Erythroblast (primary cell): ENCODE measurements at regions not wholly inside any gene's neighbourhood (a gene's known extent, or its start where the extent isn't known, plus 50 kb on each side); places are given as distances from the start of the nearest gene placed in this dataset.

Source experiments
- GATA1 ChIP-seq: IDR thresholded peaks from 2 replicates; pipeline ENCODE4 v1.6.1; 2011; ENCODE audit warnings: low read depth, mild to moderate bottlenecking, control low read depth, low read length, moderate library complexity
- POLR2A ChIP-seq: IDR thresholded peaks from 2 replicates; pipeline ENCODE4 v1.6.1; 2011; ENCODE audit warnings: mild to moderate bottlenecking, low read length

DNA sequence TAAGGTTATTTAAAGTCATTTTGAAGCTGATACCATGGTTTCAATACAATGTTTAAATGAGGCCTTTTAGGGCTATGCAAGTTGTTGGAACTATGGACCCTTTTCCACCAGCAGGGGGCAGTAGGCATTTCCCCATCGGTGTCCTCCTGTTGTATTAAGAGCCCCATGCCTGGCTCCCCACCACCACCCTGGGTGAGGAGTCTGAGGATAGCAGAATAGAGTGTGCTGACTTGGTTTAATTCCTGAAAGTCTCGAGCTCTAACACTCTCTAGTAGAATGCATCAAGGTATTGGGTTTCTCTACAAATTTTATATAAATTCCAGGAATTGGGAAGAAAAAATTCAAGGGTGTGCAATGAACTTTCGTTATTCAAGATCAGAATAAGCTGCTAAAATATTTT, 234.8 kb upstream of the JADE1 start:
- TF ChIP-seq POLR2A (no peak), GATA1 (no peak)
